DOHH2 (cell line): ENCODE measurements at regions not wholly inside any gene's neighbourhood (a gene's known extent, or its start where the extent isn't known, plus 50 kb on each side); places are given as distances from the start of the nearest gene placed in this dataset.

Experiments
- EZH2phosphoT487 ChIP-seq: fragments of 200-600 bp; sonication (generic); IDR thresholded peaks from 2 replicates; pipeline ENCODE4 v1.6.1; 2017; ENCODE audit warnings: borderline replicate concordance, mild to moderate bottlenecking, antibody characterized with exemption, low read length, moderate library complexity, mixed read lengths
- TF ChIP-seq, protein P1 (sequence below): fragments of 200-600 bp; sonication (generic); IDR thresholded peaks from one replicate; pipeline ENCODE4 v1.5.1; 2014; ENCODE audit warnings: antibody characterized with exemption, mild to moderate bottlenecking, low read depth, low read length; ENCODE audit not compliant: poor library complexity, severe bottlenecking

DNA sequence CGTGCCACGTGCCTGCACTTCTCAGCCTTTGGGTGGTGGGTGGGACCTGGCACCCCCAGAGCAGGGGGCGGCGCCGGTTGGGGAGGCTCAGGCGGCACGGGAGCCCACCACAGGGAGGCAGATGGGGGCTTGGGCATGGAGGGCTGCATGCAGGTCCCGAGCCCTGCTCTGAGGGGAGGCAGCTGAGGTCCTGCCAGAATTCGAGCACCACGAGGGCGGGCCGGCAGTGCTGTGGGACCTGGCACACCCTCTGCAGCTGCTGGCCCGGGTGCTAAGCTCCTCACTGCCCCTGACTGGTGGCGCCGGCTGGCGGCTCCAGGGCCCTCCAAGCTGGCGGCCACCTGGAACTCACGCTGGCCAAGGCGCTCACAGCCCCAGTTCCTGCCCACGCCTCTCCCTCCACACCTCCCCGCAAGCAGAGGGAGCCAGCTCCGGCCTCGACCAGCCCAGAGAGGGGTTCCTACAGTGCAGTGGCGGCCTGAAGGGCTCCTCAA is 1176.8 kb upstream of the GYPC start:
- TF ChIP-seq, protein P1, sequence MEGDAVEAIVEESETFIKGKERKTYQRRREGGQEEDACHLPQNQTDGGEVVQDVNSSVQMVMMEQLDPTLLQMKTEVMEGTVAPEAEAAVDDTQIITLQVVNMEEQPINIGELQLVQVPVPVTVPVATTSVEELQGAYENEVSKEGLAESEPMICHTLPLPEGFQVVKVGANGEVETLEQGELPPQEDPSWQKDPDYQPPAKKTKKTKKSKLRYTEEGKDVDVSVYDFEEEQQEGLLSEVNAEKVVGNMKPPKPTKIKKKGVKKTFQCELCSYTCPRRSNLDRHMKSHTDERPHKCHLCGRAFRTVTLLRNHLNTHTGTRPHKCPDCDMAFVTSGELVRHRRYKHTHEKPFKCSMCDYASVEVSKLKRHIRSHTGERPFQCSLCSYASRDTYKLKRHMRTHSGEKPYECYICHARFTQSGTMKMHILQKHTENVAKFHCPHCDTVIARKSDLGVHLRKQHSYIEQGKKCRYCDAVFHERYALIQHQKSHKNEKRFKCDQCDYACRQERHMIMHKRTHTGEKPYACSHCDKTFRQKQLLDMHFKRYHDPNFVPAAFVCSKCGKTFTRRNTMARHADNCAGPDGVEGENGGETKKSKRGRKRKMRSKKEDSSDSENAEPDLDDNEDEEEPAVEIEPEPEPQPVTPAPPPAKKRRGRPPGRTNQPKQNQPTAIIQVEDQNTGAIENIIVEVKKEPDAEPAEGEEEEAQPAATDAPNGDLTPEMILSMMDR = no peak
- TF ChIP-seq EZH2phosphoT487 = no peak
